HEK293 (cell line): ENCODE measurements at regions not wholly inside any gene's neighbourhood (a gene's known extent, or its start where the extent isn't known, plus 50 kb on each side); places are given as distances from the start of the nearest gene placed in this dataset.

Experiments
- CTCF ChIA-PET: fragments of 350-600 bp; formaldehyde crosslinking; extraction: SDS; loops from one replicate; lab custom pipeline; 2021; ENCODE audit warnings: antibody characterized with exemption; lab: Yijun Ruan, JAX
- POLR2A ChIA-PET: fragments of 300-600 bp; formaldehyde crosslinking; extraction: SDS; loops from one replicate; lab custom pipeline; 2020; ENCODE audit warnings: antibody characterized with exemption, inconsistent platforms; lab: Yijun Ruan, JAX
- H3K27ac ChIP-seq: fragments of 200-500 bp; sonication (Bioruptor generic); 2 replicates; pipeline ENCODE4 v1.5.1; 2014; ENCODE audit warnings: low read depth, low read length, control low read depth, inconsistent platforms; ENCODE audit errors: extremely low read depth
- H3K36me3 ChIP-seq, 2 experiments: fragments of 200-500 bp in 1 of 2; sonication (Bioruptor generic) in 1 of 2; 1 replicate in 1 of 2; 2 replicates in 1 of 2; pipeline ENCODE4 v1.5.1; 2014 to 2017; ENCODE audit warnings: inconsistent platforms in 2 of 2, low read length in 2 of 2; ENCODE audit not compliant: control insufficient read depth in 2 of 2, insufficient read depth in 1 of 2
- H3K4me1 ChIP-seq: fragments of 200-500 bp; sonication (Bioruptor generic); 2 replicates; pipeline ENCODE4 v1.5.1; 2014; ENCODE audit warnings: mild to moderate bottlenecking, low read length, inconsistent platforms; ENCODE audit not compliant: control insufficient read depth, insufficient read depth
- H3K4me3 ChIP-seq: 2 replicates; pipeline ENCODE4 v1.5.1; 2011; ENCODE audit warnings: low read depth, mild to moderate bottlenecking, control low read depth, low read length, moderate library complexity
- H3K9me3 ChIP-seq: fragments of 200-500 bp; sonication (Bioruptor generic); 2 replicates; pipeline ENCODE4 v1.5.1; 2014; ENCODE audit warnings: low read depth, low read length, inconsistent platforms; ENCODE audit not compliant: control insufficient read depth, insufficient read depth
- OVOL3 ChIP-seq: fragments of 450-650 bp; formaldehyde crosslinking; IDR thresholded peaks from 2 replicates; pipeline ENCODE4 v1.5.1; 2016; ENCODE audit warnings: missing biosample characterization, missing genetic modification characterization
- SCRT1 ChIP-seq: fragments of 450-650 bp; formaldehyde crosslinking; IDR thresholded peaks from 2 replicates; pipeline ENCODE4 v1.5.1; 2016; ENCODE audit warnings: missing biosample characterization, missing genetic modification characterization, borderline replicate concordance
- YY1 ChIP-seq: fragments of 450-650 bp; formaldehyde crosslinking; IDR thresholded peaks from 2 replicates; pipeline ENCODE4 v1.5.1; 2018; ENCODE audit warnings: missing biosample characterization, missing genetic modification characterization
- ZBTB6 ChIP-seq: fragments of 450-650 bp; formaldehyde crosslinking; IDR thresholded peaks from 2 replicates; pipeline ENCODE4 v1.5.1; 2017; ENCODE audit warnings: missing biosample characterization, missing genetic modification characterization
- ZNF121 ChIP-seq: fragments of 450-650 bp; formaldehyde crosslinking; IDR thresholded peaks from 2 replicates; pipeline ENCODE4 v1.5.1; 2016; ENCODE audit warnings: missing biosample characterization, missing genetic modification characterization
- ZNF132 ChIP-seq: fragments of 450-650 bp; formaldehyde crosslinking; IDR thresholded peaks from 2 replicates; pipeline ENCODE4 v1.5.1; 2017; ENCODE audit warnings: missing biosample characterization, missing genetic modification characterization, borderline replicate concordance
- ZNF157 ChIP-seq: fragments of 450-650 bp; formaldehyde crosslinking; IDR thresholded peaks from 2 replicates; pipeline ENCODE4 v1.5.1; 2016; ENCODE audit warnings: missing biosample characterization, missing genetic modification characterization
- ZNF169 ChIP-seq: fragments of 450-650 bp; formaldehyde crosslinking; IDR thresholded peaks from 2 replicates; pipeline ENCODE4 v1.5.1; 2016; ENCODE audit warnings: missing biosample characterization, missing genetic modification characterization
- ZNF211 ChIP-seq: fragments of 450-650 bp; formaldehyde crosslinking; IDR thresholded peaks from 2 replicates; pipeline ENCODE4 v1.5.1; 2016; ENCODE audit warnings: low read depth, missing biosample characterization, missing genetic modification characterization
- ZNF292 ChIP-seq: fragments of 450-650 bp; formaldehyde crosslinking; IDR thresholded peaks from 2 replicates; pipeline ENCODE4 v1.5.1; 2016; ENCODE audit warnings: low read depth, missing biosample characterization, missing genetic modification characterization, borderline replicate concordance
- ZNF324 ChIP-seq: fragments of 450-650 bp; formaldehyde crosslinking; IDR thresholded peaks from 2 replicates; pipeline ENCODE4 v1.5.1; 2016; ENCODE audit warnings: missing biosample characterization, missing genetic modification characterization
- ZNF354C ChIP-seq: fragments of 450-650 bp; formaldehyde crosslinking; IDR thresholded peaks from 2 replicates; pipeline ENCODE4 v1.5.1; 2016; ENCODE audit warnings: missing biosample characterization, missing genetic modification characterization, low read depth, borderline replicate concordance
- ZNF514 ChIP-seq: fragments of 450-650 bp; formaldehyde crosslinking; IDR thresholded peaks from 2 replicates; pipeline ENCODE4 v1.5.1; 2016; ENCODE audit warnings: missing biosample characterization, missing genetic modification characterization
- ZNF521 ChIP-seq: fragments of 450-650 bp; formaldehyde crosslinking; IDR thresholded peaks from 2 replicates; pipeline ENCODE4 v1.5.1; 2017; ENCODE audit warnings: missing biosample characterization, mild to moderate bottlenecking, missing genetic modification characterization
- ZNF544 ChIP-seq: fragments of 450-650 bp; formaldehyde crosslinking; IDR thresholded peaks from 2 replicates; pipeline ENCODE4 v1.5.0; 2017; ENCODE audit warnings: missing biosample characterization, missing genetic modification characterization
- ZNF555 ChIP-seq: fragments of 450-650 bp; formaldehyde crosslinking; conservative IDR thresholded peaks from 2 replicates; pipeline ENCODE4 v1.5.1; 2017; ENCODE audit warnings: missing biosample characterization, mild to moderate bottlenecking, missing genetic modification characterization, inconsistent platforms
- ZNF560 ChIP-seq: fragments of 450-650 bp; formaldehyde crosslinking; IDR thresholded peaks from 2 replicates; pipeline ENCODE4 v1.5.1; 2017; ENCODE audit warnings: missing biosample characterization, missing genetic modification characterization, borderline replicate concordance
- ZNF768 ChIP-seq: fragments of 450-650 bp; formaldehyde crosslinking; IDR thresholded peaks from 2 replicates; pipeline ENCODE4 v1.5.1; 2018; ENCODE audit warnings: missing biosample characterization, mild to moderate bottlenecking, missing genetic modification characterization
- ZNF776 ChIP-seq: fragments of 450-650 bp; formaldehyde crosslinking; IDR thresholded peaks from 2 replicates; pipeline ENCODE4 v1.5.0; 2017; ENCODE audit warnings: missing biosample characterization, missing genetic modification characterization, borderline replicate concordance
- TF ChIP-seq, protein P1 (sequence below): fragments of 450-650 bp; formaldehyde crosslinking; IDR thresholded peaks from 2 replicates; pipeline ENCODE4; 2016; ENCODE audit warnings: missing biosample characterization, missing genetic modification characterization
- TF ChIP-seq, protein P2 (sequence below): fragments of 450-650 bp; formaldehyde crosslinking; IDR thresholded peaks from 2 replicates; pipeline ENCODE4 v1.5.1; 2016; ENCODE audit warnings: missing biosample characterization, missing genetic modification characterization
- TF ChIP-seq, protein P3 (sequence below): fragments of 450-650 bp; formaldehyde crosslinking; IDR thresholded peaks from 2 replicates; pipeline ENCODE4 v1.5.1; 2017; ENCODE audit warnings: missing biosample characterization, missing genetic modification characterization

GRCh38 chr18:78363556-78364387 lies 615.8 kb upstream of the SALL3 start:
- ChIA-PET CTCF (interaction anchor here (0.7 kb wide), 1 partner anchor 8 kb away, joined by 3 read pairs; no protein-coding TSS in a partner anchor), POLR2A (no interaction called here)
- Histone ChIP-seq H3K36me3 (no peaks in the 10 kb centered on the region), H3K9me3 (no peaks in the 10 kb centered on the region), H3K27ac (no peak overlapping the region), H3K4me1 (no peaks in the 10 kb centered on the region), H3K4me3 (no peak overlapping the region)
- TF ChIP-seq SCRT1 (tag by site-specific recombination) (no peak), ZNF521 (no peak), ZNF169 (tag by site-specific recombination) (no peak), ZNF354C (tag by site-specific recombination) (no peak), ZNF776 (tag by site-specific recombination) (no peak), ZNF292 (tag by site-specific recombination) (no peak), ZNF157 (tag by site-specific recombination) (no peak), YY1 (tag by site-specific recombination) (no peak), ZNF132 (no peak), ZNF324 (tag by site-specific recombination) (no peak), ZNF211 (tag by site-specific recombination) (no peak), ZNF560 (tag by site-specific recombination) (no peak), ZNF121 (tag by site-specific recombination) (no peak), ZNF514 (tag by site-specific recombination) (no peak), ZNF555 (tag by site-specific recombination) (no peak), ZNF768 (no peak), OVOL3 (tag by site-specific recombination) (no peak)
- TF ChIP-seq, protein P1, sequence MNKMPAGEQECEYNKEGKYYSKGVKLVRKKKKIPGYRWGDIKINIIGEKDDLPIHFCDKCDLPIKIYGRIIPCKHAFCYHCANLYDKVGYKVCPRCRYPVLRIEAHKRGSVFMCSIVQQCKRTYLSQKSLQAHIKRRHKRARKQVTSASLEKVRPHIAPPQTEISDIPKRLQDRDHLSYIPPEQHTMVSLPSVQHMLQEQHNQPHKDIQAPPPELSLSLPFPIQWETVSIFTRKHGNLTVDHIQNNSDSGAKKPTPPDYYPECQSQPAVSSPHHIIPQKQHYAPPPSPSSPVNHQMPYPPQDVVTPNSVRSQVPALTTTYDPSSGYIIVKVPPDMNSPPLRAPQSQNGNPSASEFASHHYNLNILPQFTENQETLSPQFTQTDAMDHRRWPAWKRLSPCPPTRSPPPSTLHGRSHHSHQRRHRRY (tag by site-specific recombination) = no peak
- TF ChIP-seq, protein P2, sequence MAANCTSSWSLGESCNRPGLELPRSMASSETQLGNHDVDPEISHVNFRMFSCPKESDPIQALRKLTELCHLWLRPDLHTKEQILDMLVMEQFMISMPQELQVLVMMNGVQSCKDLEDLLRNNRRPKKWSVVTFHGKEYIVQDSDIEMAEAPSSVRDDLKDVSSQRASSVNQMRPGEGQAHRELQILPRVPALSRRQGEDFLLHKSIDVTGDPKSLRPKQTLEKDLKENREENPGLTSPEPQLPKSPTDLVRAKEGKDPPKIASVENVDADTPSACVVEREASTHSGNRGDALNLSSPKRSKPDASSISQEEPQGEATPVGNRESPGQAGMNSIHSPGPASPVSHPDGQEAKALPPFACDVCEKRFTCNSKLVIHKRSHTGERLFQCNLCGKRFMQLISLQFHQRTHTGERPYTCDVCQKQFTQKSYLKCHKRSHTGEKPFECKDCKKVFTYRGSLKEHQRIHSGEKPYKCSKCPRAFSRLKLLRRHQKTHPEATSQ = no peak
- TF ChIP-seq, protein P3, sequence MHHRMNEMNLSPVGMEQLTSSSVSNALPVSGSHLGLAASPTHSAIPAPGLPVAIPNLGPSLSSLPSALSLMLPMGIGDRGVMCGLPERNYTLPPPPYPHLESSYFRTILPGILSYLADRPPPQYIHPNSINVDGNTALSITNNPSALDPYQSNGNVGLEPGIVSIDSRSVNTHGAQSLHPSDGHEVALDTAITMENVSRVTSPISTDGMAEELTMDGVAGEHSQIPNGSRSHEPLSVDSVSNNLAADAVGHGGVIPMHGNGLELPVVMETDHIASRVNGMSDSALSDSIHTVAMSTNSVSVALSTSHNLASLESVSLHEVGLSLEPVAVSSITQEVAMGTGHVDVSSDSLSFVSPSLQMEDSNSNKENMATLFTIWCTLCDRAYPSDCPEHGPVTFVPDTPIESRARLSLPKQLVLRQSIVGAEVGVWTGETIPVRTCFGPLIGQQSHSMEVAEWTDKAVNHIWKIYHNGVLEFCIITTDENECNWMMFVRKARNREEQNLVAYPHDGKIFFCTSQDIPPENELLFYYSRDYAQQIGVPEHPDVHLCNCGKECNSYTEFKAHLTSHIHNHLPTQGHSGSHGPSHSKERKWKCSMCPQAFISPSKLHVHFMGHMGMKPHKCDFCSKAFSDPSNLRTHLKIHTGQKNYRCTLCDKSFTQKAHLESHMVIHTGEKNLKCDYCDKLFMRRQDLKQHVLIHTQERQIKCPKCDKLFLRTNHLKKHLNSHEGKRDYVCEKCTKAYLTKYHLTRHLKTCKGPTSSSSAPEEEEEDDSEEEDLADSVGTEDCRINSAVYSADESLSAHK (tag by site-specific recombination) = no peak

GRCh38 chr18:78364388-78364960 lies 615.1 kb upstream of the SALL3 start:
- CTCF ChIA-PET = interaction anchor here (0.7 kb wide), 1 partner anchor 9 kb away, joined by 3 read pairs; no protein-coding TSS in a partner anchor
- no peak for TF ChIP-seq ZNF521
- TF ChIP-seq ZNF544 (tag by site-specific recombination) = no peak
- no peak for TF ChIP-seq OVOL3 (tag by site-specific recombination)
- TF ChIP-seq ZBTB6 (tag by site-specific recombination) = no peak
- TF ChIP-seq, all 188 proteins: peak for 0

More at GRCh38 chr18:78364388-78364960, 615.1 kb upstream of the SALL3 start:
- Histone ChIP-seq H3K27ac (no peak overlapping the region), H3K36me3 (no peaks in the 10 kb centered on the region), H3K9me3 (no peaks in the 10 kb centered on the region), H3K4me3 (no peak overlapping the region), H3K4me1 (no peaks in the 10 kb centered on the region)
- POLR2A ChIA-PET = no interaction called here
